Activated CD4-positive, alpha-beta T cell treated with anti-CD3 and anti-CD28 coated beads for 24 hours (primary cell): ENCODE measurements at regions not wholly inside any gene's neighbourhood (a gene's known extent, or its start where the extent isn't known, plus 50 kb on each side); places are given as distances from the start of the nearest gene placed in this dataset.
"Not testable (repeated sequence)": the region's sequence is repeated elsewhere in the genome, so short reads cannot be mapped to it uniquely, and the experiment has no call there.

Experiments
- DNase-seq, 2 donors: peaks; one replicate each; pipeline ENCODE4 v3.0.0-alpha.2; 2020; ENCODE audit warnings: low read depth in 2 of 2

DNA sequence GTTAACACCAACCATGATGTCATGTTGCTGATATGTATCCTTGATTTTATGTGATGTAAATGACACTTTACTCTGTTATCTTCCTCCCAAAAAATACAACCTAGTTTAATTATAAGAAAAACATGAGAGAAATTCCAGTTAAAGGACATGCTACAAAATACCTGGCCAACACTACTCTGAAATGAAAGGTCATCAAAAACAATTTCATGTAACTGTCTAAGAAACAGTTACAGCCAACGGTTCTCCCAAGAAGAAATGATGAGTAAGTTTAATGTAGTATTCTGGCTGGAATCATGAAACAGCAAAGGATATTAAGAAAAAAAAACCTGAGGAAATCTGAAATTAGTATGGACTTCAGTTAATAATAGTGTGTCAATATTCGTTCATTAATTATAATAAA is 653.3 kb upstream of the FOXG1 start:
- no peak for DNase-seq

DNA sequence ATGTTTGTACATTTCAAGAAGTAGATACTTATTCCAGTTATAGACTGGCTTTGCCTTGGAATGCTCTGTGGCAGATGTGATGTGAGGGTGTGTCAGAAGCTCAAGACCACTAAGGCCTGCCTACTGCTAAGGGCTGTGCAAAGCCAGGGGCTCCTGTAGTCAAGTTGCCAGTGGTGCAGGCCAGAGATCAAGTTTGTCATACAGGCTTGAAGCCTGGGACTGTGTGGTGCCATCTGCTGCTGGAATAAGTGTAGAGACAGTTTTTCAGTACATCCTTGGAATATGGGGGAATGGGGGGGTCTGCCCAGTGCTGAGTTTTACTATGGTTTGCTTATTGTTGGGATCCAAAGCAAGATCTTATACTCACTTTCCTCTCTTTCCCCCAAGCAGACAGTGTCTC is 649.9 kb upstream of the FOXG1 start:
- DNase-seq: no peak

DNA sequence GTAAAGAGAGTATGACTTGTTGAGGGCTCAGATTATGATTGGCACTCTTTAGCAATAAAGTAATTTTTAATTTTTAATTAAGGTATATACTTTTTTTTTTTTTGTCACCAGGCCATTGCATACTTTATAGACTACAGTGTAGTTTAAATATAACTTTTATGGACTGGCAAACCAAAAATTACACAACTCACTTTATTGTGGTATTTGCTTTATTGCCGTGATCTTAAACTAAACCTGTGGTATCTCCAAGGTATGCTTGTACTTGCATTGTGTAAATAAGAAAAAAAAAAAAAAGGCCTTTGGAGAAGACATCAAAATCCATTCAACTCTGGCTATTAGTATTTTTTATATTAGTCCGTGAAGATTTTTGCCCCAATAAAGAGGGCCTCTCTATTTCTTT is 646.7 kb upstream of the FOXG1 start:
- DNase-seq: no peak

GRCh38 chr14:28120391-28120790 is 646.2 kb upstream of the FOXG1 start:
- DNase-seq: no peak

- DNase-seq: no peak
Measured at GRCh38 chr14:28121512-28122297, 644.9 kb upstream of the FOXG1 start.

- DNase-seq: no peak
Measured at GRCh38 chr14:28130610-28131284, 635.8 kb upstream of the FOXG1 start.

DNA sequence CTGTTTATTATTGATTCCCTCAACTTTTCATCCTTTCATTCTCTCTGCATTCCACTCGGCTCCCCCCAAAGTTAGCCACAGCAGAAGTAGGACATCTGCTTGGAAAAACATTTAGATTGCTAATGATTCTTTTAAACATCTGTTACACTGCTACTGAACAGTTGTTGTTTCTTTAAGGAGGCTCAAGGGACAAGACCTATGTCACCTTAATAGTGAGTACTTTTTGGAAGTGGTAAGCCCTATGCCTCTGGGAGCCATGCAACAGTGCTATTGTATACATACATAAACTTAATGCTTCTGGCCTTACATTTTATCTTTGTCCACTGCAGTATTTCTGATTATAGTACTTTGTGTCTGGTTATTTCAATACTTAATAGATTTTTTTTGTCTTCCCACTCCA is 628.2 kb upstream of the FOXG1 start:
- DNase-seq: no peak

GRCh38 chr14:28141662-28142061 is 624.9 kb upstream of the FOXG1 start:
- DNase-seq: no peak

DNA sequence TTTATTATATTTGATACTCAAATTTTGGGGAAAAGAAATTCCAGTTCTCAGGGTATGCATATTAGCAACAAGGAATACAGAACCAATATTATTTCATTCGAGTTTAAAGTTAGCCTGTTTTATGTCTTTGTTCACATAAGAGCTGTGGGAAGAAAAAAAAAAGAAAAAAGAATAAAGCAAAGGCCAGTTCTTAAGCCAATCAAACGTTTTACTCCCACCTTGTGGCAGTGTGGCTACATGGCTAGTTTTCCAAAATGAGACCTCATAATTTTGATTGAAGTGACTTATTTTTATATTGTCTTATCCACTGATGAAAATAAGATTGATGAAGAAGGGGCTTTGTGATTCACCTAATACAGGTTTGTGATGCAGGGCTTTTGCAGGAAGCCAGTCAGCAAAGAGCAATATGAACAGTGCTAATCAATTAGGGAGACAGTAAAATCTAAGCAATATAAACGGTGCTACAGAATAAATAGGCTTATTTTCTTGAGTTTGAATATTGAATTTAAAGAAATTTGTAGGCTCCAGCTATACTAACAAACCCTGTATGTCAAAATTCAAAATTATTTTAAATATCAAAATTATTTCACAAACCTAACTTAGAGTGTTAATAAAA is 624.1 kb upstream of the FOXG1 start:
- DNase-seq: no peak

DNA sequence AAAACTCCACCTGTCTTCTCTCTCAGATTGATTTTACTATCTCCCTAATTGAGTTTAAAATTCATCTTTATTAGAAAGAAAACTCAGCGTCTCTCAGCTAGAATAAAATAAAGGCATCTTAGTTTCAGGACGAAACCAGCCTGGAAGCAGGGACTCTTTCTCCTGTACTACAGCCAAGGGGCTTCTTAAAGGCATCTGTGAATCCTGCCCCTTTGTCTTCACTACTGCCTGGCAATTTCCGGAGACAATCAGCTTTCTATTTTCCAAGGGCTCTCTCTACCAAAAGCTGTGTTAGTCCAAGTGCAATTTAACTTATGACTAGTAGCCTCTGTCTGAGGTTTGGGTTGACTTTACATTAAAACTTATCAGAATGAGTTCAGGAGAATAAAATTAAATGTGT is 623.3 kb upstream of the FOXG1 start:
- no peak for DNase-seq

- DNase-seq: no peak
Measured at GRCh38 chr14:28151926-28152325, 614.7 kb upstream of the FOXG1 start.

DNA sequence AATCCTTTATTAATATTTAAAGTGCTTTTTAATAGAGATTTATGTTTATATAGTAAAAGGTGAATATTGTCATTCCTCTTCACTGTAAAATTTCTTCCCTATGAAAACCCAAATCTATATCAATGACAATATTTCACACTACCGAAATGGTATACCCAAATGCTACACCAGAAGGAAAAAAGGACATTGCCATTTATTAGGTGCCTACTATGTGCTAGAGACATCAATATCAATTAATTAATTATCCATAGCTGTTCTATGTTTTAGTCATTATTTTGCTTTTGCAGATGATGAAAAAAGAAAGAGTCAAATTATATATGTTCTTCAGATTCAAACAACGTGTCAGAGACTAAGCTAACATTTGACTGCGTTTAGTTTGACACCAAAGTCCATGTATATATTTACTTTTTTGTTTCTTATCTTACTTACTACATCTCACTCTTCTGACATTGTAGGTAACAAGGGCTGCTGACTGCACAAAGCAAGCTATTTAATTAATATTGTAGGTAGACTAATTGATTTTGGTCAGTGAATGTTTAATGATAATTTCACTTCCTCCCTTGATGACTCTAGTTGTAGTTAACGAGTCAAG is 614.0 kb upstream of the FOXG1 start:
- DNase-seq: no peak

- no peak for DNase-seq
Measured at GRCh38 chr14:28157289-28157869, 609.2 kb upstream of the FOXG1 start.

DNA sequence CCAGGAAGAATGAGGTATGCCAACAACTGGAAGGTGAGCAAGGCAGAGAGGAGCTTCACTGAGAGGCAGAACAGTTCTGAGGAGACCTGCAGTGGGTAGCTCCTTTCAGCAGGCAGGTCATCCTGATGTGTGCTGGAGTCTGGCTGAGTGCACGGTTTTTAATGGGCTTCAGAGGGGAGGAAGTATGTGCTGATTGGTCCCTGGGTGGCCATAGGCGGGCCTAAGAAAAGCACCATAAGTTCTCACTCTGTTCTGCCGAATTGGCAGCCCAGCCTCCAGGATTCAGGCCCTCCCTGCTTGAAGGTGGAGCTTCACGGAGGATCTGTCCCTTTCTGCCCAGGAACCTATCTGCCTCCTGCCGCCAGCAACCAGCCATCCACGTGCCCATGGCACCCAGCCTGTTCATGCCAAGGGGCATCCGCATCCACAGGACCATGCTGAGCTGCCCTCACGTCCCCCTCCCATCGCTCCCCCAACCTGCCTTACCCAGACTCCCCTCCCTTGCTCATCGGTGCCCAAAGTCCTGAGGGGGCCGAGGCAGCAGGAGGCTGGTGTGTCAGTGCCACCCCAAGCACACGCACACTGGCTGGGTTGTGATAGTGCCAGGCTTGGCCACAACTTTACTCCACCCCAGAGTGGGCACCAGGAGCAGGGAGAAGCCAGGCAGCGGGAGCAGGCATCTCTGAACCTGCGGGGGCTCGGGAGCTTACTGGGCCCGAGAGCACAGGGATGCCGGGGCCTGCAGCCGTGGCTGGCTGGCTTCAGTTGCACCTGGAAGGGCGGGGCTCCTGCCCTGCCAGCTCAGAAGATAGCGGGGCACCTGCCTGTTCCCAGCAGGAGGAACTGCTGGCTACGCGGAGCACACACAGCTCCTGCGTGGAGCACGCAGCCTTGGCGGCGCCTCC is 608.4 kb upstream of the FOXG1 start:
- no peak for DNase-seq

DNA sequence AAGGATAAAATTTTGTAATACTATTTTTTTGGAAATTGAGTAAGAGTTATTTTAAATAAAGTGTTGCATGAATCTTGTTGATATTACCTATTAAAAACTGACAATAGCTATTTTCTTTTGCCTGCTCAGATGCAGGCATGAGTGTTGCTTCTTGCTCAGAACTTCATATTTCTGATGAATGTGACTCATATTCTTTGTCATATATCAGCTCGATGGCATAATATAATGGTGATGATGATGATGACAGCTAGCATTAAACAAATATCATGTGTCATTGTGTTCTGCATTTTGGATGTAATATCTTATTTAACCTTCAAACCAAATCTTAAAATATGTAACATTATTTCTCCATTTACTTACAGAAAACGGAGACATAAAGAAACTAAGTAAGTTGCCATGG is 605.5 kb upstream of the FOXG1 start:
- DNase-seq: no peak

DNA sequence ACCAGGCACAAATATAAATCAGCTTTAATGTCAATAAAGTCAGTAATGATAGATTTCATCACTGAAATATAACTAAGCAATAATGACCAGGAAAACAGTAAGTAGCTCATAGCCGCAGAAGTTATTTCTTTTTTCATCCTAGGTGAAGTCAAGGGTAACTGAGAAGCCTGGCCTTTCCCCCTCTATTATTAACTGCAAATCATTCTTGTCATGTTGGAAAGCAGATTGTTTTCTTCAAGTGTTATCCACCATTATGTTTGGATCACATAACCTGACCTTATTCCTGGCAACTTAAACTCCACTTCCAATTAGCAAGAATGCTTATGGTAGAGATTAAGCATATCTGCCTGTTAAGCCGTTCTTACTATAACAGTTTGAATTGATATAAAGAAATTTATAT is 603.4 kb upstream of the FOXG1 start:
- no peak for DNase-seq

- no peak for DNase-seq
Measured at GRCh38 chr14:28163897-28164296, 602.7 kb upstream of the FOXG1 start.

DNA sequence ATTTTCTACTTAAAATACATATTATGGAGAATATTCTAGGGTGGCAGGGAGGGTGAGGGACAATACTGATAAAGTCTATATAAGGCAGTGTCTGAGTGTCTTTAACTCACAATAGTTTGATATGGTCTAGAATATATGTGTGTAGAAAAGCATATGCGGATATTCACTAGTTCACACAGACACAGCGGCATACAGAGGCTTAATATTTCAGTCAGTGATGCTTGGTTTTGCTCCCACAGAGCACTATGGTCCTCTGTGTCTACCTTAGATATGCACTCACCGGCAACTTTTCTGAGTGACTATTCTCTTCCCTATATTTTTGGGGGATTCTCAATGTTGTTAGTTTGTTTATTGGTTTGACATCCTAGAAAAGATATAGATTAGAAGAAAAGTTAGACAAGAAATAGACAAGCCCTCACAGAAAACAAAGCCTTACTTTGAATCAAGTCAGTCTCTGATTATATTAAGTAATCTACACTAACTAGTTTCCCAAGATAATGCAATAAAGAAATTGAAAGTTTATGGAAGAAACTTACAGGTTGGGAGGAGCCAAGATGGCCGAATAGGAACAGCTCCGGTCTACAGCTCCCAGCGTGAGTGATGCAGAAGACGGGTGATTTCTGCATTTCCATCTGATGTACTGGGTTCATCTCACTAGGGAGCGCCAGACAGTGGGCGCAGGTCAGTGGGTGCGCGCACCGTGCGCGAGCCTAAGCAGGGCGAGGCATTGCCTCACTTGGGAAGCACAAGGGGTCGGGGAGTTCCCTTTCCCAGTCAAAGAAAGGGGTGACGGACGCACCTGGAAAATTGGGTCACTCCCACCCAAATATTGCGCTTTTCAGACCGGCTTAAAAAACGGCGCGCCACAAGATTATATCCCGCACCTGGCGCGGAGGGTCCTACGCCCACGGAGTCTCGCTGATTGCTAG is 578.4 kb upstream of the FOXG1 start:
- DNase-seq: not testable (repeated sequence)

DNA sequence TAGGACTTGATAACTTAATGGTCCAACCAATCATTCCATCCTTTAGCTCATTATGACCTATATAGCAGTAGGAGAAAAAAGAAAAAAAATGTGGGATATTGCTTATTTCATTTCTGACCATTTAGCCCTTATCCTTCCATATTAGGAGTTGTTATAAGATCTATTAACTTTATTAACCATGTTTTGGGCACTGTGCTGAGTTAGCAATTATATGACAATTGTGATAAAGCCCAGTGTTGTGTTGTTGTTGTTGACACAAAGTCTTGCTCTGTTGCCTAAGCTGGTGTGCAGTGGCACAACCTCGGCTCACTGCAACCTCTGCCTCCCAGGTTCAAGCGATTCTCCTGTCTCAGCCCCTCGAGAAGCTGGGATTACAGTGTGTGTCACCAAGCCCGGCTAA is 569.7 kb upstream of the FOXG1 start:
- no peak for DNase-seq

DNA sequence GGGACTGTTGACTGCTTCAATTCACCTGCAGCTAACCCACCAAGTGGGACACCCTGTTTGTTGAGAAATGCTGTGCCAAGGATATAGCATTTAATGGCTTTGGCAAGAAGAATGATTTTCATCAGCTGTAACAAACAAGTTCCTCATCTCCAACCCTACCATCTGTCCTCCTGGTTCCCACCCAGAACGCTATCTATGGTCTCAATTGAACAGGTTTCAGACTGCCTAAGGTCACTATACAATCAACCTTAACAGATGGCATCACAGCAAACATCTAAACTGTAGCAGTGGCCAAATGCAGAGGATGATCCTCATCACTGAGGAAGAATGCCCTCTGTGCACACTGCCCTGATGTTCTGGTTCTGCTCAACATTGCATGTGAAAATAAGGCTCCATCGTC is 546.2 kb upstream of the FOXG1 start:
- no peak for DNase-seq
